HG03378 (cell line): ENCODE measurements at regions not wholly inside any gene's neighbourhood (a gene's known extent, or its start where the extent isn't known, plus 50 kb on each side); places are given as distances from the start of the nearest gene placed in this dataset.
"Not testable (repeated sequence)": the region's sequence is repeated elsewhere in the genome, so short reads cannot be mapped to it uniquely, and the experiment has no call there.

Experiments
- ATAC-seq: cut with Tn5 transposase; IDR thresholded peaks from one replicate; pipeline ENCODE4 v1.9.1; 2021; ENCODE audit warnings: mild to moderate bottlenecking, moderate library complexity; ENCODE audit not compliant: unreplicated experiment

DNA sequence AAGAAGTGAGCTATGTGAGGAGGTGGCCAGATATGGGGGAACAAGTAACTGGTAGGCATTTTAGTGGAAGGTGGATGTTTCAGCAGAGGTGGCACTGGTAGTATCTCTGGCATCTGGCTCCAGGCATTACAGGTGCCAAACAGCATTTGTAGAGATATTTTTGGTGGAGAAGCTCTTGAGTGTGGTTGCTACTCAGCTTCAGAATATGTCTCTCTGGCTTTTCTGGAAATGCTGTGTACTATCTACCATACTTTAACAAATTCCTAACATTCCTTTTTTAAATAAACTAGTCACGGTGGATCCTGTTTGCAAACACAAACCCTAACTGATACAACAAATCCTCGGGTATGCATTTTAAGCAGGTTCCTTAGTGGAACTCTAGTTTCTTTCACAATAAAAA is 128.0 kb downstream of the BARX2 start:
- no peak for ATAC-seq

GRCh38 chr11:129505266-129505665 is 129.6 kb downstream of the BARX2 start:
- no peak for ATAC-seq

GRCh38 chr11:129508163-129508562 is 132.5 kb downstream of the BARX2 start:
- no peak for ATAC-seq

GRCh38 chr11:129528296-129528695 is 152.6 kb downstream of the BARX2 start:
- no peak for ATAC-seq

- no peak for ATAC-seq
Measured at GRCh38 chr11:129530154-129530895, 154.7 kb downstream of the BARX2 start.

GRCh38 chr11:129533395-129533794 is 157.7 kb downstream of the BARX2 start:
- ATAC-seq = no peak

GRCh38 chr11:129536338-129536737 is 160.7 kb downstream of the BARX2 start:
- ATAC-seq = no peak

DNA sequence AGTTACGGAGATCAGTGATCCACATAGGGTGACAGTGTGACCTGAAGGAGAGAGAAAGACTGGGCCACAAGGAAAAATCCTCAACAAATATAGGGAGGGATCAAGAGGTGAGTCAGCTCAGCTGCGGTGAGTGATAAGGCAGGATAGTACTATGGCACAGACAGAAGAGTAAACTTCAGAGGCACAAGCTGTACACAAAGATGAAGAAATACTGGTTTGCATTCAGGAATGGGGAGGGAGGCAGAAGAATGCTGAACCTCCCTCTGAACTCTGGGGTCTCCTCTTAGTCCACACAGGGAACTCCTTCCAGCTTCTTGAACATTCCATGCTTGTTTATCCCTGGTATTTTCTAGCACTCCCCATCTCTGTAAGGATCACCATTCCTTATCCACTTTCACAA is 162.7 kb downstream of the BARX2 start:
- ATAC-seq = no peak

- ATAC-seq = no peak
Measured at GRCh38 chr11:129543515-129544290, 168.1 kb downstream of the BARX2 start.

GRCh38 chr11:129544691-129545090 is 169.0 kb downstream of the BARX2 start:
- no peak for ATAC-seq

GRCh38 chr11:129546266-129546665 is 170.6 kb downstream of the BARX2 start:
- no peak for ATAC-seq

GRCh38 chr11:129557421-129557820 is 181.8 kb downstream of the BARX2 start:
- ATAC-seq = no peak

DNA sequence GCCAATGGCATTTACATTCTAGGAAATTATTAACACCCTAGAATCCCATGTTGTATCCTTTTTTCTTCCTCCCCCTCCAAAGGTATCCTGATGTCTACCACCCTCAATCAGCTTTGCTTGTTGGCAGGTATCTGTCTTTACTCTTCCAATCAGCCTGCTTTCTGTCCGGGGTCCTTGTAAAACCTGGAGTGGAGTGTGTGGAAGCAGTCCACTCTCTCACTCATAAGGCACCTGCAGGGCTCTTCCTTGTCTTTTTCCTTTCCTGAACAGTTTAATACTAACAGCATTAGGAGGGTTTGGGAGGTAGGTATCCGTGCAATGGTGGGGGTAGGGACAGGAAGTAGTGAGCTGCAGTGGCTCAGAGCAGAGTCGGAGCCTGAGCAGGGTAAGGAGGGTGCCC is 193.4 kb downstream of the BARX2 start:
- ATAC-seq = no peak

GRCh38 chr11:129572667-129573066 is 197.0 kb downstream of the BARX2 start:
- not testable (repeated sequence) for ATAC-seq

GRCh38 chr11:129573161-129573560 is 197.5 kb downstream of the BARX2 start:
- ATAC-seq = no peak

GRCh38 chr11:129574431-129574830 is 198.8 kb downstream of the BARX2 start:
- ATAC-seq = no peak

DNA sequence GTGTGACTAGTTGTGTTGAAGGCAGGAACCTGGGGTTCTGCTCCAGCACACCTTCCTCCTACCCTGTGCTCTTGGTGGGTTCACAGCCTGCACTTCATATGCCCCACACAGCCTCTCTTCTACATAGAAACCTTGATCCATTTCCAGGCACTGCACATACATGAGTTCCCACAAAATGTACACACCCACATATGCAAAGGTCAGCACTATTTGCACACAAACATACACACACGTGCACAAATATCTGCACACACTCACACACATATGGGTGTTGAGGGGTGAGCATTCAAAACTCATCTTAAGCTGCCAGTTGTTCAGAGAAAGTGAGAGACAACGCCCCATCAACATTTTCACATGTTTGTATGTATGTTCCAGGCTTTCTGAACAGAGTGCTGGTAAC is 201.0 kb downstream of the BARX2 start:
- ATAC-seq = no peak

- no peak for ATAC-seq
Measured at GRCh38 chr11:129578006-129578405, 202.4 kb downstream of the BARX2 start.

DNA sequence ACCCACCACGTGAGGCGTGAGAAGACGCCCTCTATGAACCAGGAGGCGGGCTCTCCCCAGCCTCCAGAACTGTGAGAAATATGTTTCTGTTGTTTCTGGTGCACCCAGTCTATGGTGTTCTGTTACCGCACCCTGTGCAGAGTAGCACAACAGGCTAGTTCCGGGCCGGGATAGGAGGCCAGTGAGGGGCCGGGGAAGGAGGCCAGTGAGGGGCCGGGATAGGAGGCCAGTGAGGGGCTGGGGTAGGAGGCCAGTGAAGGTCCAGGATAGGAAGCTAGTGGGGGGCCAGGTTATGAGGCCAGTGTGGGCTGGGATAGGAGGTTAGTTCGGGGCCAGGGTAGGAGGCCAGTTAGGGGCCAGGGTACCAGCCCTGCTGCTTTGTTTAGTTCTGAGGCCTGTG is 204.6 kb downstream of the BARX2 start:
- ATAC-seq = no peak

DNA sequence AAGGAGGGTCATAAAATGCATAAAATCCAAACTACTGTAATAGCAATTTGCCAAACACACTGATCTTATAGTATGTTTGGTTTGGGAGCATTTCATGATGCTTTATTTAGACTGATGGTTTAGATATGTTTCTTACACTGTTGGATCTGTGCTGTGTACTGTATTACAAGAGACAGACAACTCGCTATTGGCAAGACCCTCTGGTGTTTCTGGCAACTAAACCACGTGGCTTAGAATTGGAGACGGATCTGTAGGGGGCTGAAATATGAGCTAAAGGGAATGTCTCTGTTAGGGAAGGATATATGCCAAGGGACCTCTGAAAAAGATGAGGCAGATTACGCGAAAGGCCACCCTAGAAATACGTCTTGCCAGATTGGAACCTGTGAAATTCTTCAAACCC is 208.7 kb downstream of the BARX2 start:
- ATAC-seq = no peak

DNA sequence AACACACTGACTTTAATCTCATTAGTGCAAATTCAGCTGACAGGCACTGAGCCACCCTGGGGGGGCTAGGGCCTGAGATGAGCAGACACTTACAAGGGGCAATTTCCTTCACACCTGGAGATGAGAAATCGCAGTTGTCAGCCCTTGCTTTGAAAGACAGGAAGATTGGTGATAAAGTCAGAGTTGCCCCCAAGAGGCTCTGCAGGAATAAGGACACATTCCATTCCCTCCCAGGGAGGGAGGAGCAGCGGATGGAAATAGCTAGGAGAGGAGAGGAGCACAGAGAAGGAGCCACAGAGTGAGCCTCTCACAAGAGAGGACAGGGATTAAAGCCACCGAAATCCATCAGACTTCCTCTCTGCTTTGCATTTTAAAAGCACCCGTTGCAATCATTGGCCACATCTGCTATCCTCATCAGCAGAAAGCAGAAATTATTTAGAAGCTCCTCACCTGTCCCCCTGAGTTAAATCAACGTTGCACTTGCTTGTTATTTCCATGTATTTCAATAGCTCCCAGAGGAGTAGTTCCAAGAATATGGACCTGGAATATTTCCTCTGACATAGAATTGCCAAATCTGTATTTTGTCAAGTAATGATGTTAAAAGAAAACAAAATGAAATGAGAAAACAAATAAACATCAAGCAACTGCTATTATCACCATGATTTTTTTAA is 213.7 kb downstream of the BARX2 start:
- no peak for ATAC-seq
